SHP77 (cell line): ENCODE measurements at regions not wholly inside any gene's neighbourhood (a gene's known extent, or its start where the extent isn't known, plus 50 kb on each side); places are given as distances from the start of the nearest gene placed in this dataset.
"Not testable (repeated sequence)": the region's sequence is repeated elsewhere in the genome, so short reads cannot be mapped to it uniquely, and the experiment has no call there.

Experiments
- DNase-seq, 2 experiments: peaks; one replicate each; lab custom pipeline; 2025; lab: John Stamatoyannopoulos, UW

DNA sequence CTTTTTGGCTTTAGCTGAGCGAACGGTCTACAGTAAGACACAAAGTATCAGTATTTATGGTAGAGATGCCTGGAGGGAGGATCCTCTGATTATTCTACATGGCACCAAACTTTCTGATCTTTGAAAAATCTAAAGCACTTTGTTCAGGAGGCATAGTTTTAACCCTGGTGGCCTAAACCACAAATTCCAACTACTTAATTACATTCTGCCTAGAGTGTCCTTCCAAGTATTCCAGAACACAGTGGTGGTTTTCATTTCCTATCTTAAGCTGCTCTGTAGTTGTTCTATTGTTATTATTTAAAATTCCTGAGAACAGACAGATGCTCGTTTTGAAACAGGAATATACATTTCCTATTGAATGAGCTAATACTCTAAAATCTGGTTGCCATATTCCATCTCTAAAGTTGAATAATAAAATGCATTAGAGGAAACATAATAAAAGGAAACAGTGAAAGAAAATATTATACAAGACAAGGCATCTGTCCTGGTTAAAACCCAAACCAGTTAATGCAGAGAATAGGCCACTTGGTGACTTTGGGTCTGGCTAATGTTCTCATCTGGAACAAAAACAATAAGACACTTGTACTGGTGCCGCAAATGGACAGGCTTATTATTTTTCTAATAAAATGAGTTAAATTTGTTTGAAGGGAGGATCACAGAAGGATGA, 657.4 kb downstream of the SPRY1 start:
- DNase-seq = no peak

DNA sequence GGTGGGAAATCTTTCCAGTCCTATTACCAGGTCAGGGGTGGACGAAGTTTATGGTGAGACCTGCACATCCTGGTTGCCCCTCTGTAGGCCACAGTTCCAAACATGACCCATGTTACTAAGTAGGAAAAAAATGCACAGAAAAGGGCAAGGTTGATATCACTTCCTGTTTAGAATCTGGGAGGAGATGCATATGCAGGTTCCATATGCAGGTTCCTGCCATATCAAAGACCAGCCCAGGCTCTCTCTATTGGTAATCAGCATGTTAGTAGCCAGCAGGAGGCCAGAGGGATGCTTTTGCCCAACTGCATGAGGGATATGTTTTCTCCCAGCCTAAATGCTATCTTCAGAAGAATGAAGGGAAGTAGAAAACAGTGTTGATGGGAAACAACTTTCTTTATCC, 657.2 kb downstream of the ANKRD50 start:
- DNase-seq = no peak

DNA sequence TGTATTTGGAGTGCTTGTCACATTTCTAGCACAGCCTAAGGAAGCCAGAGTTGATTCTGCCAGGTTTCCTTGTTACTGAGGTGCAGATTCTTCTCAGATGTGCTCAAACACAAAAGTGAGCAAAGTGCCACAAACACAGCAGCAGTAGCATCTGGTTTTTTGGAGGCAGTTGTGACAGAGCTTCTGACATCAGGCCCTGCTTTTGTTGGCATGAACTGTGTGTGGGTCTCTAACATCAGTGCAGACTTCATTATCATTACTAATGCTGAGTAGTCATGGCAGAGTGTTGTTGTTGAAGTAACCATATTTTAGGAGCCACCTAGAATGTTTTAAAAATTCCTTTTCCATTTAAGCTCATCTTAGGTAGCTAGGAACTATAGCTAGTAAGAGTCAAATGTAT, 656.6 kb downstream of the ANKRD50 start:
- no peak for DNase-seq

DNA sequence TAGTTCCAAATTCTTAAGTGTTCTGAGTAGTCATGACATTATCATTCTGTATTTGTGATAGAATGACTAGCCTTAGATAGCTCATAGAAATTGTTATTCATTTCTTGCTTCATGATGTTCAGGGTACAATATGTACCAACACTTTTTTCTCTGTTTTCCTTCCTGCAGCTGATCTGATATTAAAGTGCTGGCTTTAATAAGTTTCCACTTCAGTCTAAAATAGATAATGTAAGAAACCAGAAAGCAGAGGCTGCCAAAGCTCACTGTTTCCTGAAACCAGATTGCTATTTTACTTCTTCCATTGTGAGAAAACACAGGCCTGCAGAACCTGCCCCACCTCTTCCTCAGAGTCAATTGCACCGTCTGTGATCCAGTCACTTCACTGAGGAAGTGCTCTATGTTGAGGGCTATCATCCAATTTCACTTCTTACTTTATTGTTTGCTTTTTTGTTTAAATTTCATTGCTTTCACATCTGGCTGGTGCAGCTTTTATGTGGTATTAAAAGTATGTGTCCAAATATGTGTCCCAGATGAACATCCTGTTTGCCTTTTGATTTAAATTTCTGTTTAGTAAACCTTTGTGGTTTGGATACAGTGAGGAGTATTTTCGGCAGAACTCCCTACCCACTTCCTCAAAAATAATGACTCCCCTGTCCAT, 652.1 kb downstream of the ANKRD50 start:
- DNase-seq = no peak

DNA sequence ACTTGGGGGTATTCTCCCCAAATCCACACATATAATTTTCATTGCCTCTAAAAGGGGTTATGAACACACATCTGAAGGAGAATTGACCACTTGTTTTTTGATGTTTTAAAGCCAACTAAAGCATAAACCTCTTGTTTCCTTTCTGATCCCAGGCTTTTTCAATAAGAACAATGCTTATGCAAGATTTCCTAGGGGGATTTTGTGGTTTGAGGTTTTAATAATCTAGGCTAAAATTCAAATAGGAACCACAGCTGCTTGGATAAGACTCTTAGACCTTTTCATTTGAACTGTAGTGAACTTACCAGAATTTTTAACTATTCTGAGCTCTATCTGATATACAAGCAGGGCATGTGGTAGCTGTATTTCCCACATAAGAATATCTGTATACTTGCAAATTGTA, 651.1 kb downstream of the ANKRD50 start:
- no peak for DNase-seq

DNA sequence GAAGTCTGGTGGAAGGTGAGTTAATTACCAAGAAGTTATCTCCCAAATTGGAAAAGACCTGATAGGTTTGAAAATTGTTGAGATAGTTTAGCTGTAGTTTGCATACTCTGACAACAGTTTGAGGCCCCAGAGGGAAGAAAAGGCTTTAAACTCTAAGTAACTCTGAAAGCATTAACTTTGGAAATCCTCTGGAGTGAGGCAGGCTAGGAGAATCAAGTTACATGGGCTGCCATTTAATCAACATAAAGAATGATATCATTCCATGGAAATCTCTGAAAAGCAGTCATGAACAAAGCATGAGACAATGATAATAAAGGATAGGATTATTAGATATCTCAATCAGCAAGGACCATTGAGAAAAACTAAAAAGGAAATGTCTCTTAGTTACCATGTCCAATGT, 647.1 kb downstream of the ANKRD50 start:
- DNase-seq = no peak

DNA sequence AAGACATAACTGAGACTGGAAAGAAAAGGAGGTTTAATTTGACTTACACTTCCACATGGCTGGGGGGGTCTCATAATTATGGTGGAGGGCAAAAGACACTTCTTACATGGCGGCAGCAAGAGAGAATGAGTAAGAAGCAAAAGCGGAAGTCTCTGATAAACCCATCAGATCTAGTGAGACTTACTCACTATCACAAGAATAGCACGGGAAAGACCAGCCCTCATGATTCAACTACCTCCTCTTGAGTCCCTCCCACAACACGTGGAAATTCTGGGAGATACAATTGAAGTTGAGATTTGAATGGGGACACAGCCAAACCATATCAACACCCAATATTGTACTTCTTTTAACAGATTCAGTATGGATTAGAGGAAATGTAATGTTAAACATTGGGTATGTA, 646.6 kb downstream of the ANKRD50 start:
- DNase-seq = no peak

DNA sequence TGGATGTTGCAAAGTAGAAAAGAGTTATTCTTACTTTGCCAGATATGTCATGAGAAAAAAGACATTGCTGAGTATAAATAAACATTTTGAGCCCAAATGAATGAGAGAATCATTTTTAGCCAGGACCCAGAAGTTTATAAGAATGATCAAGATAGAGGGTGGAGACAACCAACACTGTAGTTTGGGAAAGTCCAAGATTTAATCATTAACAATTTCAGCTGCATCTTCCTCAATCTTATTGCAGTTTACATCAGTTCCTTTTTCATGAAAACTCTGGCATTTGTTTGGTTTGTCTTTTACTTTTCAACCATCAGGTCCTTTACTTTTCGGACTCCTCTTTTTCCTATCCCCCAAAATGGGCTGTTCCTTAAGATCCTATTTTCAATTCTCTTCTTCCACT, 645.9 kb downstream of the ANKRD50 start:
- no peak for DNase-seq

DNA sequence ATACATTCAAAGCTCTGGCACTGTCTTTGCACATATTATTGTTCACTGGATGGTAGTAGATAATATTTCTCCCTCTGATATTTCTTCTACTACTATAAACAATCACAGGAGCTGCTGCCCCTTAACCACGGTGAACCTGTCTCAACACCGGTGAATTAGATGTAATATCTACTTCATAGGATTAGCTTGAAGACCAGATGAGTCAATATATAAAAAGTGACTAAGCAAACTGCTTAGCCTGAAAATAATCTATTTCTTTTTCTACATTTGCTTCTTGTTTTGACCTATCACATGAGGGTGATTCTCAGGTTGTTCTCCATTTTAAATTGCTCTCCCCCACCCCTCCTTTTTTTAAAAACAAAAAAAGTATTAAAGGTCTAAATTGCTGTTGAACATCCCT, 645.5 kb downstream of the ANKRD50 start:
- DNase-seq = no peak

DNA sequence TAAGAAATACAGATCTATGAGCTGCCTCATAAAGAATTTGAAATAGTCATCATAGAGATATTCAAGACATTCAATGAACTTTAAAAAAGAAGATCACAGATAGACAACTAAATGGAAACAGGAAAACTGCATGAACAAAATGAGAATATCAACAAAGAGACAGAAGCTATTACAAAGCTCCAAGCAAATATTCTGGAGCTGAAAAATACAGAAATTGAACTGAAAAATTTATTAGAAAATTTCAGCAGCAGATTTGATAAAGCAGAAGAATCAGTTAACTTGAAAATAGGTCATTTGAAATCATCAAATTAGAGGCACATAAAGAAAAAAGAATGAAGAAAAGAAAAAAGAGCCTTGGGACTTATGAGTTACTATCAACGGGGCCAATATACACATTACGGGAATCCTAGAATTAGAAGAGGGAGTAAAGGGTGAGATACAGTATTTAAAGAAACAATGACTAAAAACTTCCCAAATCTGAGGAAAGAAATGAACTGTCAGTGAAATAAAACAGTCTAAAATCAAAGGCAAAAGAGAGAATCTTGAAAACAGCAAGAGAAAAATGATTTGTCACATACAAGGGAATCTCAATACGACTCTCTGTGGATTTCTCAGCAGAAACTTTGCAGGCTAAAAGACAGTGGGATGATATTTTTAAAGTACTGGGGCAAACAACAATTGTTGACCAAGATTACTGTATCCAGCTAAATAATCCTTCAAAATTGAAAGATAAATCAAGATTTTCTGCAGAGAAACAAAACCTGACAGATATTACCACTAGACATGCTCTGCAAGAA, 641.6 kb downstream of the ANKRD50 start:
- DNase-seq = no peak

DNA sequence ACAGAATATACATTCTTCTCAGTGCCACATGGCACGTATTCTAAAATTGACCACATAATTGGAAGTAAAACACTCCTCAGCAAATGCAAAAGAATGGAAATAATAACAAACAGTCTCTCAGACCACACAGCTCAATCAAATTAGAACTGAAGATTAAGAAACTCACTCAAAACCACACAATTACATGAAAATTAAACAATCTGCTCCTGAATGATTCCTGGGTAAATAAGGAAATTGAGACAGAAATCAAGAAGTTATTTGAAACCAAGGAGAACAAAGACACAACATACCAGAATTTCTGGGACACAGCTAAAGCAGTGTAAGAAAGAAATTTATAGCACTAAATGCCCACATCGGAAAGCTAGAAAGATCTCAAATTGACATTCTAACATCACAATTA, 637.3 kb downstream of the ANKRD50 start:
- not testable (repeated sequence) for DNase-seq

DNA sequence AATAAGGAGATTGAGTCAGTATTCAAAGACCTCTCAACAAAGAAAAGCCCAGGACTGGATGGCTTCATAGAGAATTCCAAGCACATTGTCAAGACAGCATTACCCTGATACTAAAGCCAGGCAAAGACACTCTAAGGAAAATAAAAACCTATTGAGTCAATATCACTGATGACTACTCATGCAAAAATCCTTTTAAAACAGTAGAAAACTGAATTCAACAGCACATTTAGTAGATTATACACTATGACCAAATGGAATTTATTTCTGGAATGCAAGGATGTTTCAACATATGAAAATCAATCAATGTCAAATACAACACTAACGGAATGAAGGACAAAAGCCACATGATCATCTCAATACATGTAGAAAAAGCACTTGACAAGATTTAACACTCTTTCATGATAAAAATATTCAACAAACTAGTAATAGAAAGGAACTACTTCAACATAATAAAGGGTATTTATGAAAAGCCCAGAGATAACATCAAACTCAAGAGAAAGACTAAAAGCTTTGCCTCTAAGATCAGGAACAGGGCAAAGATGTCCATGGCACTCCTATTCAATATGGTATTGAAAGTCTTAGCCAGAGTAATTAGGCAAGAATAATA, 633.3 kb downstream of the ANKRD50 start:
- DNase-seq = no peak

DNA sequence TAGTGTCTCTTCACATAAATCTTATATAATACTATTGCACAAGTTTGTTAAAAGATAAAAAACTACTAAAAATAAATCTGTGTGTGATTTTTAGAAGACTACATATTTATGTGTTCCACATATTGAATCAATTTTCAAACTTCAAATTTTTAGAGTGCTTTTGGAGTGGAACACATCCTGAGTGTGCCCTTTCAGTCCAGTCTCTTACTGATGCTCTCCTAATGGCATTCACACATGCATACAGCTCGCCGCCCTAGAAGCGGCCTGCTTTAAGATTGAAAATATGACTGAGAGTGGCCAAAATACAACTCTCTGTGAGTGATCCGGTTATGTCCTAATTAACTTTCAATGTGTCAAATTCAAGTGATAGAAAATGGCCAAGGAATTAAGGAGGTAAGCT, 628.8 kb downstream of the ANKRD50 start:
- no peak for DNase-seq

DNA sequence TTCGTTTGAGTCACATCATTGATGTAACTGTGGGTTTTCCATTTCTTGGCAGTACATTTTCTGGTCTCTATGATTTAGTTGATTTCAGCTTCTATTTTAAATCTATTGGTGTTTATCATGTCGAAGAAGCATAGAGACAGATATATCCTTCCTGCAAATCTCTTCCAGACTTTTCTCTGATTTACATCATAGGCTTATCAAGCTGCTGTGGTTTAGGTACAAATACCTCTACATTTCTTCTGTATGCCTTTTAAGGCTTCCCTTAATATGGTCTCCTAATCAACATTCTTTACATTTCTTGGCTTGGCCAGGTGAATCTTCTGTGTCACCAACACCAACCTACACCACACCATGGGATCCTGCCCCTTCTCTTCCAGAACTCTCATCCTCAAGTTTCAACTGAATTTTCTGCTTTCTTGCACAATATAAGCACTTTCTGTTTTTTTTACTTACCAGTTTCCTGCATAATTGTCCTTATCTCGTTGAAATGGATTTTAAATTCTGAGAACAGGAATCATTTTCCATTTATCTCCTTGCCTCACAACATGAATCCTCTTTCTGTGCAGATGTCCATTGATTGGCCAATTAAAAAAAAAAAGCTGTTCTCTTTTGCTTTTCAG, 626.9 kb downstream of the ANKRD50 start:
- no peak for DNase-seq

DNA sequence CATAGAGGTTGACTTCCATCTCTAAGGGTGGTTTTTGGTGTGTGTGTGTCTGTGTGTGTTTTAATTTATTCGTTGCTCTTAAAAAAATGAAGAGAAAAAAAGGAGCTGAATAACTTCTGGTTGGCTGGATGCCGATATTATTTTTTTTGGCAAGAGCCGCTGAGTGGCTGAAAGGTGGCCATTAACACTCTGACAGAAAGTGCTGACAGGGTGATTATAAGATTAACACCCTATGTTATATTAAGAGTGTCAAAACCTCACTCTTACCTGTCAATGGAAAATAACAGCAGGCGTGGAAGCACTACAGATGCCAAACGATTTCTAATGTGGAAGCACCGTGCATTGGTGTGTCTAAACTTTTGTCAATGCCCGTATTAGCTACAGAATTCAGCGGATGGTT, 622.5 kb downstream of the ANKRD50 start:
- DNase-seq = no peak

DNA sequence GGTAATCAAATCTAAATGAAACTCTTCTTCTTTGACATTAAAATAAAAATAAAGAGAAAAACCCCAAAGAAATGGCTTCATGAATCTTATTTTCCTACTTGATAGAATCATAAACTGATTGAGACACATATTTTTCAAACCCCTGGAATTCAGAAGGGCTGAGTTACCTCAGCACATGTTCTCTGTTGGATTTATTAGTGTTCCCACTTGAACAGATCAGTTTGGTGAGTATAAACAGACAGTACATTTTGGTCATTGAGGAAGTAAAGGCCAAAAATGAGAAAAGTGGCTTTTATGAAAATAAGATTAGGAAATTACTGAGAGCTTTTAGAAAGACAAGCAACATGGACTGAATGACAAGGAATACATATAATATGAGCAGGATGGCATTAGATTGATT, 620.4 kb downstream of the ANKRD50 start:
- DNase-seq = no peak

DNA sequence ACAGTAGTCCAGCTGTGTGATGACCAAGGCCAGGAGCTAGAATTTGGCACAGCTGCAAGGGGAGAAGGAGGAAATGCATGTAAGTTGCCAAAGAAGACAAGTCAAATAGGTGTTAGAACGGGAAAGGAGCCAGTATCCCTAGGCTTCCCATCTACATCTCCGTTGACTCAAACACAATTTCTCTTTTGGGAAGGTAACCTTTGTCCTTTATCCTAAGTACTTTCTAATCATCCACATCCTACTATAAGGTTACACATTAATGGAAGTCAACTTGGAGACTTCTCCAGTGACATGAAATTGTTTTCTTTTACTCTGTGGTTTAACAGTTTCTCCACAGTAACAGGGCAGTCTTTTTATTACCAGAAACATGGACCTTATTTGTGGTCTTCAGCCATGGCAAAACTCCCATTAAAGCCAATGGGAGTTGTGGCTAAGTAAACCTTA, 620.0 kb downstream of the ANKRD50 start:
- no peak for DNase-seq

DNA sequence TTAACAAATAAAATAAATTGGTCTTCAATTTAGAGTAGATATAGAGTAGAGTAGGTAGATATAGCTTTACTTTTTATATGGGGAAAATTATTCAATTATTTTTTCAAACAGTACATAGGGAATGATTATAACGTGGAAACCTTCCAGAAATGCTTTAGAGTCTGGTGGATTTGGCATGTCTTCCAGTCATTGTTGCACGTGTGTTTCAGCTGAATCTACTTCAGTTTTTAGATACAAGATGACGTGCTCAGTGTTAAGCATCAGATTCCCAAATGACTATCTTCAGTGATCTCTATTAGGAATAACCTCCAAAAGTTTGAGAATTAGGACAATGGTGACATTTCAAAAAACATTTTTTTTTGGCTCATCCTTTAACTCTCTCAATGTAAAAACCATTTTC, 616.9 kb downstream of the ANKRD50 start:
- DNase-seq = no peak

DNA sequence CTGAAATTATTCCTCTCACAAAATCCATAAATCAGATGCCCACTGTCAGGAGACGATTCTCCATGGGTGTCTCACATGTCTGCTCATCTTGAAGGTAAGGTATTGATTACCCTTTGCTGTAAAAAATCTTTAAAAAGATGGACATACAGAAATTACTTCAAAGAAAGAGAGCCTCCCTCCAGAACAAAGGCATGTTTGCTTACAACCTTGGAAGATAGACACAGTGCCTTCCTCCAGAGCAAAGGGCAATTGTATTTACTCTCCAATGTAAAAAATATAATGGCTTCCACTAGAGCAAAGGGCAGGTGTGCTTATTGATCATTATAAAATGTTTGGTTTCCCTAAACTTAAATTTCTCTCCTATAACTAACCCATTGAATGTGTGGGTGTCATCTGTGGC, 616.2 kb downstream of the ANKRD50 start:
- DNase-seq = no peak

DNA sequence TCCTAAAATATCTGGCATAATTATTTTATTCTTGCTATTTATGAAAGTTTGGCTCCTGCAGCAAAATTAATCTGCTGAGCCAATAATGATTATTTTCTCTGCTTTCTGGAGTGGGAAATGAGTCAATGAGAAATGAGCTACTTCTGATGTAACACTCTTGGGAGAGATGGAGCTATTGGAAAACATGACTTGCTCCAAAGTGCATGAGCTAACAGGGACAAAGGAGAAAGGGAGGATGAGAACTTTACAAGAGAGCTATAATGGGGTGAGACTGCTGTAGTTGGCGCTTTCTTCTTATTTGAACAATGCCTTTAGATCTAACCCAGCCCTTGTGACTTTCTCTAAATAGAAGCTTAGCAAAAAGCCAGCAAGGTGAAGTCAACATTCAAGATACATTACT, 615.1 kb downstream of the ANKRD50 start:
- no peak for DNase-seq

DNA sequence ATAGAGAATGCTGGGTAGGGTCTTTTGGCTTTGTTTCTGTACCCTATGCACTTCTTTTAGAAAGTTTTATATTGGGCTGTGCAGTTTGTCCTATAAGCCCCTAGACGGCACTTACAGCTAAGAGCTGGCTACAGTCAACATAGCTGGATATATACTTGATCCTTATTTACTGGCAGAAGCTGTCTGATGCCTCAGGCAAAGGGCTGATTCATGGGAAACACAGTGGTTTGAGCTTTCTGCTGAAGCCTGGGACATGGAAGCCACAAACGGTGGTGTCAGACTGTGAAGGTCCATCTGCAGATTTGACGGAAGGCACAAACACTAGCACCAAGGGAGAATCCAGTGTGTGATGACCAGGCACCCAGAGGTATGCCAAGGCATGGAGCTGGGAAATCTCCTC, 608.4 kb downstream of the ANKRD50 start:
- DNase-seq = no peak

DNA sequence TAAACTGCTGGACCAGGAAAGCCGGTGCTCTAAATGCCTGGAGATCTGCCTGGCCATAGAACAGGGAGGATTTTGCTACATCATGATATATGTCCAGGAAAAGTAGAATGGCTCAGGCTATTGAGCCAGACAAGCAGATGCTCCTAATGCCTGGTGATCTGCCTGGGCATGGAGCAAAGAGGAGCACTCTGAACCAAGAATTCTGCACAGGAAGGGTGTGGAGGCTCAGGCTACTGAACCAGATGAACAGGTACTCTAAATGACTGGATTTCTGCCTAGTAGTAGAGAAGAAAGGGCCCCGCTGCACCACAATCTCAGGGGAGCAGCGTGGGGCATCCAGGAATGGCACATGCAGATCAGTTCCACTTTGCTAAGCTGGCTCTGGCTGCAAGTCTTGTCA, 607.9 kb downstream of the ANKRD50 start:
- DNase-seq = no peak
